Endothelial cell (in vitro differentiated cells): ENCODE measurements at regions not wholly inside any gene's neighbourhood (a gene's known extent, or its start where the extent isn't known, plus 50 kb on each side); places are given as distances from the start of the nearest gene placed in this dataset.
"Not testable (repeated sequence)": the region's sequence is repeated elsewhere in the genome, so short reads cannot be mapped to it uniquely, and the experiment has no call there.

ENCODE experiments used
- DNase-seq: peaks from one replicate; pipeline ENCODE4 v3.0.0; 2021; ENCODE audit warnings: low spot score
- H3K27ac Mint-ChIP-seq: one replicate; pipeline ENCODE4 v1.8.0; 2021; ENCODE audit warnings: mixed read lengths, inconsistent platforms; ENCODE audit not compliant: unreplicated experiment
- H3K27me3 Mint-ChIP-seq: one replicate; pipeline ENCODE4 v1.8.0; 2021; ENCODE audit warnings: mild to moderate bottlenecking, moderate library complexity, mixed read lengths, inconsistent platforms; ENCODE audit not compliant: unreplicated experiment
- H3K36me3 Mint-ChIP-seq: one replicate; pipeline ENCODE4 v1.8.0; 2021; ENCODE audit warnings: mild to moderate bottlenecking, low read depth, mixed read lengths, inconsistent platforms; ENCODE audit not compliant: unreplicated experiment
- H3K4me1 Mint-ChIP-seq: one replicate; pipeline ENCODE4 v1.8.0; 2021; ENCODE audit warnings: mild to moderate bottlenecking, mixed read lengths, inconsistent platforms; ENCODE audit not compliant: unreplicated experiment
- H3K4me3 Mint-ChIP-seq: one replicate; pipeline ENCODE4 v1.8.0; 2021; ENCODE audit warnings: mild to moderate bottlenecking, mixed read lengths, inconsistent platforms; ENCODE audit not compliant: unreplicated experiment
- H3K9me3 Mint-ChIP-seq: one replicate; pipeline ENCODE4 v1.8.0; 2021; ENCODE audit warnings: mixed read lengths, inconsistent platforms; ENCODE audit not compliant: unreplicated experiment
- TF ChIP-seq, protein P1 (sequence below): fragments of 200-600 bp; sonication (generic); IDR thresholded peaks from one replicate; pipeline ENCODE4 v1.5.0; 2021; ENCODE audit warnings: antibody characterized with exemption; ENCODE audit not compliant: unreplicated experiment

DNA sequence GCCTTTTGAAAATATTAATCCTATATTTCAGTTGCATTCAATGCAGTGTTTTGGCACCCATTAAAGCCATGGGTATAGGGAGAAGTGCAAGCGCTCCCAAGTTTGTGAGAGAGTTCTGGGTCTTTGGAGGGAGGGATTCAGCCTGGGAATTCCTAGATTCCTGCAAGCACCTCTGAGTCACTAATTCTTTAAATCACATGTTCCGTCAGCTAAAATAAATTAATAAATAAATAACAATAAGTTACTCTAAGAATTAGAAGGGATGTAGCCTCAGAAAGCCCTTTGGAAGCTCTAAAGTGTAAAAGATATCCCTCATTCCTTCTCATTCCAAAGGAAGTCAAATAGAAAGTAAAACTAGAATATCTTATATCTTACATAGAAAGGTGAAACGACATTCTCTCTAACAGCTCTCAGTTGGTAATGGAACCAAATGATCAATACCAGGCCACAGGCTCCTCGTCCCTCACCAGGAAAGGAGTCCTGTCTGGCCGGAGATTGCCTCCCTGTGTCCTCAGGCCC is 222.4 kb upstream of the RBBP8 start:
- H3K27me3 Mint-ChIP-seq, result no peaks in the 10 kb centered on the region
- H3K27ac Mint-ChIP-seq, result no peak overlapping the region
- H3K4me1 Mint-ChIP-seq, result peaks cover 12% of the 10 kb centered on the region
- no peaks in the 10 kb centered on the region for H3K36me3 Mint-ChIP-seq
- TF ChIP-seq, protein P1, sequence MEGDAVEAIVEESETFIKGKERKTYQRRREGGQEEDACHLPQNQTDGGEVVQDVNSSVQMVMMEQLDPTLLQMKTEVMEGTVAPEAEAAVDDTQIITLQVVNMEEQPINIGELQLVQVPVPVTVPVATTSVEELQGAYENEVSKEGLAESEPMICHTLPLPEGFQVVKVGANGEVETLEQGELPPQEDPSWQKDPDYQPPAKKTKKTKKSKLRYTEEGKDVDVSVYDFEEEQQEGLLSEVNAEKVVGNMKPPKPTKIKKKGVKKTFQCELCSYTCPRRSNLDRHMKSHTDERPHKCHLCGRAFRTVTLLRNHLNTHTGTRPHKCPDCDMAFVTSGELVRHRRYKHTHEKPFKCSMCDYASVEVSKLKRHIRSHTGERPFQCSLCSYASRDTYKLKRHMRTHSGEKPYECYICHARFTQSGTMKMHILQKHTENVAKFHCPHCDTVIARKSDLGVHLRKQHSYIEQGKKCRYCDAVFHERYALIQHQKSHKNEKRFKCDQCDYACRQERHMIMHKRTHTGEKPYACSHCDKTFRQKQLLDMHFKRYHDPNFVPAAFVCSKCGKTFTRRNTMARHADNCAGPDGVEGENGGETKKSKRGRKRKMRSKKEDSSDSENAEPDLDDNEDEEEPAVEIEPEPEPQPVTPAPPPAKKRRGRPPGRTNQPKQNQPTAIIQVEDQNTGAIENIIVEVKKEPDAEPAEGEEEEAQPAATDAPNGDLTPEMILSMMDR, result no peak
- H3K9me3 Mint-ChIP-seq, result no peaks in the 10 kb centered on the region
- H3K4me3 Mint-ChIP-seq, result no peak overlapping the region
- no peak for DNase-seq

DNA sequence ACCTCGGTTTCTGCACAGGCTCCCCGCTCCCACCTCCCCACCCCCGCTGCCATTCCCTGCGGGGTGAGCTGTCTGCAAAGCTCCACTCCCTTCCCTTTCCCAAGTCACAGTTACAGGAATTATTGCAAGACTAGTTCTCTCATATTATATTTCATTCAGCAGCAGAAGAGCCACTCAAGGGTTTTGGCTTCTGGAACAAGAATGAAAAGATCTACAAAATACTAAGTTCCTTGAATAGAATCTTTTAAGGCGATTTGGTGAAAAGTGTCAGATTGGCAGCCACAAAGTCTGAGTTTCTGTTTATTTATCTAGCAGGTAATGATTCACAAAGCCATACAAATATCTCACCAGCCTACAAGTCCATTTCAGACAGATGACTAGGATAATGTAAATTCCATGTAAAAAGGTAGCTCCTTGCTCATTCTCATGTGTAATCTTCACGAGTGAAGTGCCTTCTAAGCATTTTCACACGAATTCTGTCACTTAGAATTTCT is 221.9 kb upstream of the RBBP8 start:
- H3K4me3 Mint-ChIP-seq, result no peak overlapping the region
- no peaks in the 10 kb centered on the region for H3K27me3 Mint-ChIP-seq
- H3K4me1 Mint-ChIP-seq, result peaks cover 12% of the 10 kb centered on the region
- peak; percentile 7 for DNase-seq
- TF ChIP-seq, protein P1, result no peak
- H3K27ac Mint-ChIP-seq, result no peak overlapping the region
- no peaks in the 10 kb centered on the region for H3K36me3 Mint-ChIP-seq
- H3K9me3 Mint-ChIP-seq, result no peaks in the 10 kb centered on the region

DNA sequence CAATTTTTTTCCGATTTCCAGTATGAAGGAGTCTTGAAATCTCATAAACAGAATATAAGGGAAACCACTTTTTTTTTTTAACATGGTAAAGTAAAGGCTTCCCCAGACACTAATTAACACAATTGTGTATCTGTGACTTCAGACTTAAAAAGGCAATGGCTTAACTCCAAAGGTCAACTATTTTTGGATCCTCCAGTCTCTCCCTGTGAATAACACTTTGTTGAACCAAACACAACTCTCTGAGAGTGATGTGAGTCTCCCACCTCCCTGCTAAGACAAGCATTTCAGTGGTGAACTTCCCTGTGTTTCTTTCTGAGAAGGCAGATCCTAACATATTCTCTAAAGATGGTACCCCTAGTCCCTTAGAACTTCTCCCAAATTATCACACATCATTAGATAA is 219.6 kb upstream of the RBBP8 start:
- H3K4me1 Mint-ChIP-seq, result peaks cover 4% of the 10 kb centered on the region
- no peaks in the 10 kb centered on the region for H3K9me3 Mint-ChIP-seq
- DNase-seq, result no peak
- no peaks in the 10 kb centered on the region for H3K36me3 Mint-ChIP-seq
- H3K4me3 Mint-ChIP-seq, result no peak overlapping the region
- H3K27me3 Mint-ChIP-seq, result no peaks in the 10 kb centered on the region
- TF ChIP-seq, protein P1, result no peak
- H3K27ac Mint-ChIP-seq, result no peak overlapping the region

DNA sequence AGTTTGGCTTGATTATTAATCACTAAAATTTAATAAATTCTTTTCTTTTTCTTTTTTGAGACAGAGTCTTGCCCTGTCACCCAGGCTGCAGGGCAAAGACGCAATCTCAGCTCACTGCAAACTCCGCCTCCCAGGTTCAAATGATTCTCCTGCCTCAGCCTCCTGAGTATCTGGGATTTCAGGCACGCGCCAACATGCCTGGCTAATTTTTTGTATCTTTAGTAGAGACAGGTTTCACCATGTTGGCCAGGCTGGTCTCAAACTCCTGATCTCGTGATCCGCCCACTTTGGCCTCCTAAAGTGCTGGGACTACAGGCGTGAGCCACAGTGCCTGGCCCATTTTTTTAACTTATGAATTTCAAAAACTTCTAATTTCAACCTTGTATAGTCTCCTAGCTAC is 215.6 kb upstream of the RBBP8 start:
- not testable (repeated sequence) for DNase-seq, H3K27ac Mint-ChIP-seq, H3K36me3 Mint-ChIP-seq, H3K9me3 Mint-ChIP-seq, H3K27me3 Mint-ChIP-seq, H3K4me1 Mint-ChIP-seq, H3K4me3 Mint-ChIP-seq

DNA sequence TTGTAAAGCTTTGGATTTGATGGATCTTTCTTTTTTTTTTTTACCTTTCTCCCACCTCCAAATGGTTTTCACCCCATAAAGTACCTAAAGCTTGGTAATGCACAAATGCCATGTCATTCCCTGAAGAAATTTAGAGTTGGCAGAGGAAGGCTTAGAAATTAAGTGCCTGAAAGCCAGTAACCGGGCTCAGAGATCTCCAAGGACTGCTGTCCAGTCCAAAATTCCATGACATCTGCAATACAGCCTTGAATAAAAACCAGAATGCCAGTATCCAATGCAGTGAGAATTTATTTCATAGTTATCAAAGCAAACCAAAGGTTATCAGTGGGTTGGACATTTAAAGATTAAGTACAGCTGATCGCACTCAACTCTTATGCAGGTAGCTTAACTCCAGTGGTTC is 209.9 kb upstream of the RBBP8 start:
- Mint-ChIP-seq H3K27me3 (no peaks in the 10 kb centered on the region), H3K4me3 (no peak overlapping the region), H3K36me3 (no peaks in the 10 kb centered on the region), H3K9me3 (no peaks in the 10 kb centered on the region), H3K4me1 (no peaks in the 10 kb centered on the region), H3K27ac (no peak overlapping the region)
- TF ChIP-seq, protein P1, result no peak
- DNase-seq, result no peak
